MM.1S (cell line): ENCODE measurements at regions not wholly inside any gene's neighbourhood (a gene's known extent, or its start where the extent isn't known, plus 50 kb on each side); places are given as distances from the start of the nearest gene placed in this dataset.

ENCODE experiments used
- DNase-seq: peaks from one replicate; pipeline ENCODE4 v3.0.0-alpha.2; 2015
- H2AFZ ChIP-seq: fragments of 300-600 bp; sonication (generic); 2 replicates; pipeline ENCODE4 v1.6.0; 2016; ENCODE audit warnings: antibody characterized with exemption, low read length
- H3F3A ChIP-seq: fragments of 300-600 bp; sonication (generic); 2 replicates; pipeline ENCODE4 v1.6.1; 2016; ENCODE audit warnings: mild to moderate bottlenecking, antibody characterized with exemption, low read length, moderate library complexity, mixed read lengths; ENCODE audit not compliant: insufficient read depth
- H3K27ac ChIP-seq: fragments of 300-600 bp; sonication (generic); 2 replicates; pipeline ENCODE4 v1.5.1; 2016; ENCODE audit warnings: mild to moderate bottlenecking, low read length
- H3K27me3 ChIP-seq: fragments of 300-600 bp; sonication (generic); replicated peaks from 2 replicates; pipeline ENCODE4 v1.6.0; 2016; ENCODE audit warnings: low read length; ENCODE audit not compliant: insufficient read depth
- H3K36me3 ChIP-seq: fragments of 300-600 bp; sonication (generic); replicated peaks from 2 replicates; pipeline ENCODE4 v1.6.1; 2016; ENCODE audit warnings: mild to moderate bottlenecking, low read length, mixed read lengths; ENCODE audit not compliant: insufficient read depth
- H3K4me1 ChIP-seq: fragments of 300-600 bp; sonication (generic); 2 replicates; pipeline ENCODE4 v1.6.1; 2016; ENCODE audit warnings: low read length, mixed read lengths
- H3K4me2 ChIP-seq: fragments of 300-600 bp; sonication (generic); 2 replicates; pipeline ENCODE4 v1.6.0; 2016; ENCODE audit warnings: low read depth, low read length
- H3K4me3 ChIP-seq: fragments of 300-600 bp; sonication (generic); 2 replicates; pipeline ENCODE4 v1.5.1; 2016; ENCODE audit warnings: low read length, mixed read lengths
- H3K79me2 ChIP-seq: fragments of 300-600 bp; sonication (generic); 2 replicates; pipeline ENCODE4 v1.6.1; 2016; ENCODE audit warnings: mixed run types, low read length, mixed read lengths
- H3K9ac ChIP-seq: fragments of 300-600 bp; sonication (generic); 2 replicates; pipeline ENCODE4 v1.6.1; 2016; ENCODE audit warnings: low read length, mixed read lengths
- H3K9me2 ChIP-seq: fragments of 300-600 bp; sonication (generic); replicated peaks from 2 replicates; pipeline ENCODE4 v1.6.1; 2016; ENCODE audit warnings: mild to moderate bottlenecking, low read length, mixed read lengths; ENCODE audit not compliant: insufficient read depth
- H3K9me3 ChIP-seq: fragments of 300-600 bp; sonication (generic); replicated peaks from 2 replicates; pipeline ENCODE4 v1.6.1; 2016; ENCODE audit warnings: mild to moderate bottlenecking, low read length, mixed read lengths; ENCODE audit not compliant: insufficient read depth
- H4K20me1 ChIP-seq: fragments of 300-600 bp; sonication (generic); 2 replicates; pipeline ENCODE4 v1.6.1; 2016; ENCODE audit warnings: mild to moderate bottlenecking, low read length, moderate library complexity, mixed read lengths; ENCODE audit not compliant: insufficient read depth
- EZH2 ChIP-seq: fragments of 300-600 bp; sonication (generic); optimal IDR thresholded peaks from 2 replicates; pipeline ENCODE3; 2017; ENCODE audit warnings: low read depth, mild to moderate bottlenecking, antibody characterized with exemption, low read length, mixed read lengths
- EZH2phosphoT487 ChIP-seq: fragments of 300-600 bp; sonication (generic); IDR thresholded peaks from 2 replicates; pipeline ENCODE4 v1.6.1; 2018; ENCODE audit warnings: antibody characterized with exemption, low read length
- TF ChIP-seq, protein P1 (sequence below): fragments of 300-600 bp; sonication (generic); IDR thresholded peaks from 2 replicates; pipeline ENCODE4 v1.5.1; 2016; ENCODE audit warnings: antibody characterized with exemption, low read length, mixed read lengths

GRCh38 chrX:26070882-26071281 is 67.3 kb upstream of the MAGEB18 start:
- no peak overlapping the region for H3K9ac ChIP-seq
- no peaks in the 10 kb centered on the region for H3K9me3 ChIP-seq
- H3K4me2 ChIP-seq: no peak overlapping the region
- no peaks in the 10 kb centered on the region for H3K4me1 ChIP-seq
- no peak overlapping the region for H3K27ac ChIP-seq
- no peaks in the 10 kb centered on the region for H3K79me2 ChIP-seq
- H3K9me2 ChIP-seq: no peaks in the 10 kb centered on the region
- no peaks in the 10 kb centered on the region for H3K36me3 ChIP-seq
- TF ChIP-seq EZH2phosphoT487 (no peak), EZH2 (no peak)
- TF ChIP-seq, protein P1, sequence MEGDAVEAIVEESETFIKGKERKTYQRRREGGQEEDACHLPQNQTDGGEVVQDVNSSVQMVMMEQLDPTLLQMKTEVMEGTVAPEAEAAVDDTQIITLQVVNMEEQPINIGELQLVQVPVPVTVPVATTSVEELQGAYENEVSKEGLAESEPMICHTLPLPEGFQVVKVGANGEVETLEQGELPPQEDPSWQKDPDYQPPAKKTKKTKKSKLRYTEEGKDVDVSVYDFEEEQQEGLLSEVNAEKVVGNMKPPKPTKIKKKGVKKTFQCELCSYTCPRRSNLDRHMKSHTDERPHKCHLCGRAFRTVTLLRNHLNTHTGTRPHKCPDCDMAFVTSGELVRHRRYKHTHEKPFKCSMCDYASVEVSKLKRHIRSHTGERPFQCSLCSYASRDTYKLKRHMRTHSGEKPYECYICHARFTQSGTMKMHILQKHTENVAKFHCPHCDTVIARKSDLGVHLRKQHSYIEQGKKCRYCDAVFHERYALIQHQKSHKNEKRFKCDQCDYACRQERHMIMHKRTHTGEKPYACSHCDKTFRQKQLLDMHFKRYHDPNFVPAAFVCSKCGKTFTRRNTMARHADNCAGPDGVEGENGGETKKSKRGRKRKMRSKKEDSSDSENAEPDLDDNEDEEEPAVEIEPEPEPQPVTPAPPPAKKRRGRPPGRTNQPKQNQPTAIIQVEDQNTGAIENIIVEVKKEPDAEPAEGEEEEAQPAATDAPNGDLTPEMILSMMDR: no peak
- H3K4me3 ChIP-seq: no peak overlapping the region
- H3F3A ChIP-seq: no peaks in the 10 kb centered on the region
- DNase-seq: no peak
- H2AFZ ChIP-seq: no peak overlapping the region
- H3K27me3 ChIP-seq: no peaks in the 10 kb centered on the region
- H4K20me1 ChIP-seq: no peaks in the 10 kb centered on the region

- Histone ChIP-seq H3K79me2 (no peaks in the 10 kb centered on the region), H4K20me1 (no peaks in the 10 kb centered on the region), H3K4me2 (no peak overlapping the region), H2AFZ (no peak overlapping the region), H3K9ac (no peak overlapping the region), H3K4me1 (no peaks in the 10 kb centered on the region), H3K27me3 (no peaks in the 10 kb centered on the region), H3K27ac (no peak overlapping the region), H3K9me3 (no peaks in the 10 kb centered on the region), H3F3A (no peaks in the 10 kb centered on the region), H3K9me2 (no peaks in the 10 kb centered on the region), H3K36me3 (no peaks in the 10 kb centered on the region), H3K4me3 (no peak overlapping the region)
- TF ChIP-seq EZH2 (no peak), EZH2phosphoT487 (no peak)
- TF ChIP-seq, protein P1: no peak
- DNase-seq: no peak
Observed at GRCh38 chrX:26071618-26072017, 66.5 kb upstream of the MAGEB18 start.

DNA sequence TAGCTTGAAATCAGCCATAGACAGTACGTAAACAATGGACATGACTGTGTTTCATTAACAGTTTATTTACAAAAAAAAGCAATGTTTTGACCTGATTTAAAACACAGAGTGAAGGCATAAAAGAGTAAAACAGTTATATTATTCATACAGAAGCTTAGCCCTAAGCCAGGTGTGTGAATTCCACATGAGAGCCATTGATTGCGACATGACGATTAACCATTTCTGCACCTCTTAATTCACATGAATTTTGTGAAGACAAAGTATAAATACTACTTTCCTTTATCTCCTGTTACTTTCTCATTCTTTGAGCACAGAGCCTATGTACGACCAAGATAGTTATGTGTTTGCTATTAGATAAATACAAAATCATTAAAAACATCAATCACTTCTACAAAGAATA is 55.0 kb upstream of the MAGEB18 start:
- no peaks in the 10 kb centered on the region for H3K79me2 ChIP-seq
- no peak overlapping the region for H3K9ac ChIP-seq
- H3K9me2 ChIP-seq: no peaks in the 10 kb centered on the region
- no peaks in the 10 kb centered on the region for H4K20me1 ChIP-seq
- no peaks in the 10 kb centered on the region for H3K4me1 ChIP-seq
- H3K4me3 ChIP-seq: no peak overlapping the region
- no peaks in the 10 kb centered on the region for H3F3A ChIP-seq
- H2AFZ ChIP-seq: no peak overlapping the region
- H3K9me3 ChIP-seq: no peaks in the 10 kb centered on the region
- H3K27ac ChIP-seq: no peak overlapping the region
- TF ChIP-seq EZH2phosphoT487 (no peak), EZH2 (no peak)
- TF ChIP-seq, protein P1: no peak
- H3K36me3 ChIP-seq: no peaks in the 10 kb centered on the region
- H3K27me3 ChIP-seq: no peaks in the 10 kb centered on the region
- DNase-seq: no peak
- no peak overlapping the region for H3K4me2 ChIP-seq
